Thoracic aorta (tissue), 2 donors: ENCODE measurements at regions not wholly inside any gene's neighbourhood (a gene's known extent, or its start where the extent isn't known, plus 50 kb on each side); places are given as distances from the start of the nearest gene placed in this dataset.

ENCODE experiments used
- ATAC-seq: fragments of 150-250 bp; one replicate; pipeline ENCODE4 v1.8.0; 2017; ENCODE audit warnings: low read depth; ENCODE audit not compliant: insufficient number of reproducible peaks, low FRiP score
- DNase-seq: peaks from one replicate; pipeline ENCODE4 v3.0.0-alpha.2; 2020; ENCODE audit warnings: low spot score
- H3K27ac ChIP-seq, 2 donors: fragments of 200-600 bp; sonication (generic); 1 replicate in 1 of 2; 2 replicates in 1 of 2; pipeline ENCODE4 v1.5.1; 2016; ENCODE audit warnings: mild to moderate bottlenecking in 2 of 2, moderate library complexity in 2 of 2
- H3K27me3 ChIP-seq: fragments of 200-600 bp; sonication (generic); replicated peaks from 2 replicates; pipeline ENCODE4 v1.6.0; 2016; ENCODE audit warnings: mild to moderate bottlenecking; ENCODE audit not compliant: insufficient read depth
- H3K36me3 ChIP-seq: fragments of 200-600 bp; sonication (generic); one replicate; pipeline ENCODE4 v1.5.1; 2016
- H3K4me1 ChIP-seq, 2 donors: fragments of 200-600 bp; sonication (generic); 1 replicate in 1 of 2; 2 replicates in 1 of 2; pipeline versions ENCODE4 v1.5.1 to v1.6.0; 2016; ENCODE audit warnings: low read depth in 2 of 2, mild to moderate bottlenecking in 1 of 2; ENCODE audit not compliant: control insufficient read depth in 1 of 2
- H3K4me3 ChIP-seq: fragments of 200-600 bp; sonication (generic); 2 replicates; pipeline ENCODE4 v1.5.1; 2016; ENCODE audit warnings: mild to moderate bottlenecking
- H3K9me3 ChIP-seq: fragments of 200-600 bp; sonication (generic); 2 replicates; pipeline ENCODE4 v1.5.1; 2016
- CTCF ChIP-seq: fragments of 200-600 bp; sonication (generic); IDR thresholded peaks from one replicate; pipeline ENCODE4 v1.5.1; 2019; ENCODE audit warnings: antibody characterized with exemption

DNA sequence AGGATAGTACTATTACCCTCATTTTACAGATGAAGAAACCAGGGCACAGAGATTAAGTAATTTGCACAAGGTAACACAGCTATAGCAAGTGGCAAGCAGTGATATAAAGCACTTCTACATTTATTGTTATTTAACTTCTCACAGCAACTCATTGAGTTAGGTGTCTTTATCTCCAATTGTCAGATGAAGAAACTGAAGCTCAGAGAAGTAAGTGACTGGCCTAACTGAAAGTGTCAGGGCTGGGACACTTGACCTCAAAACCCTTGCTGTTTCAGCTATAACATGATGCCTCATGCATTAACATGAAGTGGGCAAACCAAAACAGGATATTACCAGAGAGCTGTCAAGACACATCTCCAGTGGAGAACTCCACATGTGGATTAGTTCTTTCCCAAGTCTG, 65.8 kb upstream of the LEKR1 start:
- H3K9me3 ChIP-seq: no peaks in the 10 kb centered on the region
- H3K27ac ChIP-seq: no peak overlapping the region
- H3K4me3 ChIP-seq: no peak overlapping the region
- no peak for TF ChIP-seq CTCF
- H3K4me1 ChIP-seq: peaks cover 0 to 19% of the 10 kb centered on the region in 2 donors
- no peaks in the 10 kb centered on the region for H3K27me3 ChIP-seq
- no peak for ATAC-seq
- H3K36me3 ChIP-seq: no peaks in the 10 kb centered on the region
- no peak for DNase-seq

GRCh38 chr3:156761007-156761406, 65.1 kb upstream of the LEKR1 start:
- no peaks in the 10 kb centered on the region for H3K36me3 ChIP-seq
- no peak overlapping the region for H3K4me3 ChIP-seq
- no peak overlapping the region for H3K27ac ChIP-seq
- peaks cover 0 to 19% of the 10 kb centered on the region in 2 donors for H3K4me1 ChIP-seq
- H3K27me3 ChIP-seq: no peaks in the 10 kb centered on the region
- H3K9me3 ChIP-seq: no peaks in the 10 kb centered on the region
- DNase-seq: no peak
- no peak for ATAC-seq
- TF ChIP-seq CTCF: no peak

DNA sequence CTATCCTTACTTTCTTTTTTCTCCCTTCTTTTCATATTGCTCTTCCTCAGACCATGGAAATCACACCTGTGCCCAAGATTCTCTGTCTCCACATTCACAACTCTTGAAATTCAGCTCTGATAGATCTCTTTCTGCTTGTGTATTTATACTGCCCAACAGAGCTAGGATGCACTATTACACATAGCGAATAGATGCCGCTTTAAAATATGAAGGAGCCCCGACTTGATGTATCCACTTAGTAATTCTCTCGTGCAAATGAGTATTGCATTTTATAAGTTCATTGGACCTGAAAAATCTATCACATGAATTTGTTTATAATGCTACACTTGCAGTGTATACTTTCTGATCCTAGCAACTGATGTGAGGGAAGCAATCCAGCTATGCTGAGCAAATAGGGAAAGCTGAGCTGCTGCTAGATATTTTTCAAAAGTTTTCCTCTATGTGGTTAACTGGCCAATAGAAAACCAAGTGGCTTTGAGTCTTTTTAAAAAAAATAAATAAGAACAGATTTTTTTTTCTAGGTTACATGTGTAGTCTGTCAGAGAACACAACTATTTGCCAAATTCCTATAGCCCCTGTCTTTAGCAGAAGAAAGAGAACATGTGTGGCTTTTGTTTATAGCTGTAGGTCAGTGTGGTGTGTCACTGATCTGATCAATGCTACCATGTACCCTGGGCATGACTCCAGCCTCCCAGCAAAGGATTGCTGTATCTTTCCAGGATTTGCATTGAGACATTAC, 64.3 kb upstream of the LEKR1 start:
- Histone ChIP-seq H3K27me3 (no peaks in the 10 kb centered on the region), H3K9me3 (no peaks in the 10 kb centered on the region), H3K4me1 (peaks cover 0 to 19% of the 10 kb centered on the region in 2 donors), H3K27ac (no peak overlapping the region), H3K4me3 (no peak overlapping the region), H3K36me3 (no peaks in the 10 kb centered on the region)
- ATAC-seq (no peak), DNase-seq (no peak)
- no peak for TF ChIP-seq CTCF

DNA sequence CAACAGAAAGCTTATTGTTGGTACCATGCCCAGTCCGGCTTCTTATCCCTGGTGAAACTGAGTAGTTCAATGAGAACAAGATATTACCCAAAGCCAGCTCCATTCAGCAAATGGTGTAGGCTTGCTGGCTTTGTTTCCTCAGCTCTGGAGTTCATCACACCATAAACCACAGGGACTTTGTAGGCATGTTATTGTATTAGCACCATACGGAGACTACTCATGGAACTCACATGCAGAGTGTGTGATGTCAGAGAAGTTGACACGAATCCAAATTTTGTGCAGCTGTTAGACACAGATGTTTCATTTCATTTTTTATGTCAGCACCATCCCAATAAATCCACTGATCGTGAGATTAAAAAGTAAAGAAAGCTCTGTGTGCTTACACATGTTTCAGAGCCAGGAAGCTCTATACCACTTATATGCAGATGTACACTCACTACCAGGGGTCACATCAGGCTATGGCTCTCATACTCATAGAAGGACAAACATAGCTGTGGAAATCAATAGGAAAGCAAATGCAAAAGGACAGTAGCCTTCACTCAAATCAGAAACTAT, 63.4 kb upstream of the LEKR1 start:
- Histone ChIP-seq H3K4me1 (peaks cover 0 to 19% of the 10 kb centered on the region in 2 donors), H3K27me3 (no peaks in the 10 kb centered on the region), H3K36me3 (no peaks in the 10 kb centered on the region), H3K9me3 (no peaks in the 10 kb centered on the region), H3K4me3 (no peak overlapping the region), H3K27ac (no peak overlapping the region)
- ATAC-seq (peak; percentile 28), DNase-seq (no peak)
- no peak for TF ChIP-seq CTCF

DNA sequence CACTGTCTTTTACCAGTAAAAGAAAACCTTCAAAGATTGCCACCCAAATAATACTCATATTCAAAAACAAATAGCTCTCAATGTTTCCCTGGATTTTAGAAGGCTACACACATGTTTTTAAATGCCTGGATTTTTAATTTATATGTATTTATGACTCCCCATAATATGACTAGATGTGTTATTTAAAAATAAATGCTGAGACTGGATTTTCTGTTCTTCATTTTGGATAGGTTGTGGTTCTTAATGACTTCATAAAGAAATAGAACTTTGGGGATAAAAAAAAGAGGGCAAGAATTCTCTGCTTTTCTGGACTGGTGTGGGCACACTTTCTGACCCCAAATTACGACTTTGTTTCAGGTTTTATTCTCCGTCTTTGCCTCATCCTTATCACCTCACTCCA, 62.8 kb upstream of the LEKR1 start:
- no peak for TF ChIP-seq CTCF
- Histone ChIP-seq H3K27me3 (no peaks in the 10 kb centered on the region), H3K4me1 (peaks cover 0 to 19% of the 10 kb centered on the region in 2 donors), H3K9me3 (no peaks in the 10 kb centered on the region), H3K4me3 (no peak overlapping the region), H3K36me3 (no peaks in the 10 kb centered on the region), H3K27ac (no peak overlapping the region)
- DNase-seq (no peak), ATAC-seq (no peak)
